HUES64 (cell line): ENCODE measurements at regions not wholly inside any gene's neighbourhood (a gene's known extent, or its start where the extent isn't known, plus 50 kb on each side); places are given as distances from the start of the nearest gene placed in this dataset.

Experiments
- H3K27ac ChIP-seq: 2 replicates; pipeline ENCODE4 v1.7.0; 2013; ENCODE audit warnings: low read depth, low read length, inconsistent platforms
- H3K27me3 ChIP-seq: 2 replicates; pipeline ENCODE4 v1.6.1; 2013; ENCODE audit warnings: mild to moderate bottlenecking, low read length; ENCODE audit not compliant: insufficient read depth
- H3K36me3 ChIP-seq: 2 replicates; pipeline ENCODE4 v1.6.1; 2013; ENCODE audit warnings: mild to moderate bottlenecking, low read length; ENCODE audit not compliant: insufficient read depth
- H3K4me1 ChIP-seq: 2 replicates; pipeline ENCODE4 v1.6.1; 2013; ENCODE audit warnings: mild to moderate bottlenecking, low read length, moderate library complexity; ENCODE audit not compliant: insufficient read depth
- H3K4me3 ChIP-seq: 2 replicates; pipeline ENCODE4 v1.5.1; 2013; ENCODE audit warnings: mild to moderate bottlenecking, low read length, moderate library complexity
- H3K9ac ChIP-seq: 2 replicates; pipeline ENCODE4 v1.6.1; 2013; ENCODE audit warnings: mild to moderate bottlenecking, low read depth, low read length
- H3K9me3 ChIP-seq: 2 replicates; pipeline ENCODE4 v1.6.1; 2013; ENCODE audit warnings: low read depth, low read length; ENCODE audit not compliant: insufficient read depth
- WGBS: fragments of 150-250, 120-280 bp; methylation state at CpG from one replicate; pipeline ENCODE4 v1.1.7; 2013; ENCODE audit warnings: missing lambda C conversion rate; 5-methylcytosine and 5-hydroxymethylcytosine counted together

DNA sequence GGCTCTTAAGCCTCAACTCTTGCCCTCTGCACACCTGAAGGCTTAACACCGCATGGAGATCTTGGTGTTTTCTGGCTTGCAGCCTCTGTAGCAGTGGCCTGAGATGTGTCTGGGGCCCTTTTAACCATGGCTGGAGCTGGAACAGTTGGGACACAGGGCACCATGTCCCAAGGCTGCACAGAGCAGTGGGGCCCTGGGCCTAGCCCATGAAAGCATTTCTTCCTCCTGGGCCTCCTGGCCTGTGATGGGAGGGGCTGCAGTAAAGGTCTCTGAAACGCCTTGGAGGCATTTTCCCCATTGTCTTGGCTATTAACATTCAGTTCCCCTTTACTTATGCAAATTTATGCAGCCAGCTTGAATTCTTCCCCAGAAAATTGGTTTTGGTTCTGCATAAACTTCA is 735.5 kb upstream of the ALCAM start:
- Histone ChIP-seq H3K4me3 (no peak overlapping the region), H3K9me3 (peaks cover 23% of the 10 kb centered on the region), H3K4me1 (no peaks in the 10 kb centered on the region), H3K36me3 (no peaks in the 10 kb centered on the region), H3K9ac (no peak overlapping the region), H3K27ac (no peak overlapping the region), H3K27me3 (no peaks in the 10 kb centered on the region)
- WGBS = 88% methylated on average over 2 of the region's 2 CpGs

DNA sequence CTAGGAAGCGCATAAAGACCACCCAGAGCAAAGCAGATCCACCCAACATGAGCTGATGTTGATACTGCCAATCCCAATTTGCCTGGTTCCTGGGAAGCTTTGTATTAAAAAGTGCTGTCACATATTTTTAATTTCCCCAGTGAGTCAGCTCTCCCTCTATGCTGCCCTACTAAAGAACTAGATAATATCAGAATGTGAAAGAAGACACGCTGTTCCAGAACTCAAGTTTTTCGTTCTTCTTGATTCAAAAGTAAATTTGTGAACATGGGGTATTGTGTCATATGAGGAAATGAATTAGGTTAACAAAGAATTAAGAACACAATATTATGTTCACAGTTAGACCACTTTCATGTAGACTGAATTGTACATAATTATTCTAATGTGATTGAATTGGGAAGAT is 734.2 kb upstream of the ALCAM start:
- WGBS = 95% methylated on average over 3 of the region's 3 CpGs
- Histone ChIP-seq H3K4me1 (no peaks in the 10 kb centered on the region), H3K27ac (no peak overlapping the region), H3K9ac (no peak overlapping the region), H3K36me3 (no peaks in the 10 kb centered on the region), H3K4me3 (no peak overlapping the region), H3K27me3 (no peaks in the 10 kb centered on the region), H3K9me3 (peaks cover 23% of the 10 kb centered on the region)

DNA sequence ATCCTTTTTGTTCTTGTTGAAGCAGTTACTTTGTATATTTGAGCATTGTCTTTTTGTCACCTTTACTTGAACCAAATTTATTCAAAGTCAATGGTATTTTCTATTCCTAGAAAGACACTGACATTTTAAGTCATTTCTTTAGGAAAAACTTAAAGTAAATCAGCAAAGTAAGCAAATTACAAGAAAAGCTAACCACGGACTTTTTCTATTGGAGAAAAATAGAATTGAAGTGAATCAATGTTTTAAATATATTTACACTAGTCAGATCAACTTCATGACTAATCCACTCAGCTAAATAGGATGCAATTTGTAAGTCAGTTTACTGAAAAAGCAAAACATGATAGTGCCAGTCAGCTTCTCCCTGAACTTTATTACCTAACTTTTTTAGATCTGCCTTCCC is 733.8 kb upstream of the ALCAM start:
- Histone ChIP-seq H3K9ac (no peak overlapping the region), H3K4me3 (no peak overlapping the region), H3K27me3 (no peaks in the 10 kb centered on the region), H3K9me3 (peaks cover 23% of the 10 kb centered on the region), H3K36me3 (no peaks in the 10 kb centered on the region), H3K4me1 (no peaks in the 10 kb centered on the region), H3K27ac (no peak overlapping the region)
- no CpG with 5 or more reads among the region's 1 CpG for WGBS

GRCh38 chr3:104635872-104636580 is 730.7 kb upstream of the ALCAM start:
- H3K36me3 ChIP-seq = no peaks in the 10 kb centered on the region
- no peak overlapping the region for H3K9ac ChIP-seq
- no peaks in the 10 kb centered on the region for H3K4me1 ChIP-seq
- 95% methylated on average over 4 of the region's 4 CpGs for WGBS
- no peaks in the 10 kb centered on the region for H3K27me3 ChIP-seq
- H3K27ac ChIP-seq = no peak overlapping the region
- no peak overlapping the region for H3K4me3 ChIP-seq
- peaks cover 12% of the 10 kb centered on the region for H3K9me3 ChIP-seq

GRCh38 chr3:104642827-104643226 is 723.9 kb upstream of the ALCAM start:
- Histone ChIP-seq H3K9ac (no peak overlapping the region), H3K4me1 (no peaks in the 10 kb centered on the region), H3K4me3 (no peak overlapping the region), H3K36me3 (no peaks in the 10 kb centered on the region), H3K9me3 (no peaks in the 10 kb centered on the region), H3K27ac (no peak overlapping the region), H3K27me3 (no peaks in the 10 kb centered on the region)

GRCh38 chr3:104646196-104646595 is 720.5 kb upstream of the ALCAM start:
- no peak overlapping the region for H3K4me3 ChIP-seq
- H3K9me3 ChIP-seq = no peaks in the 10 kb centered on the region
- no peaks in the 10 kb centered on the region for H3K36me3 ChIP-seq
- H3K4me1 ChIP-seq = no peaks in the 10 kb centered on the region
- H3K27me3 ChIP-seq = no peaks in the 10 kb centered on the region
- no peak overlapping the region for H3K9ac ChIP-seq
- H3K27ac ChIP-seq = no peak overlapping the region

DNA sequence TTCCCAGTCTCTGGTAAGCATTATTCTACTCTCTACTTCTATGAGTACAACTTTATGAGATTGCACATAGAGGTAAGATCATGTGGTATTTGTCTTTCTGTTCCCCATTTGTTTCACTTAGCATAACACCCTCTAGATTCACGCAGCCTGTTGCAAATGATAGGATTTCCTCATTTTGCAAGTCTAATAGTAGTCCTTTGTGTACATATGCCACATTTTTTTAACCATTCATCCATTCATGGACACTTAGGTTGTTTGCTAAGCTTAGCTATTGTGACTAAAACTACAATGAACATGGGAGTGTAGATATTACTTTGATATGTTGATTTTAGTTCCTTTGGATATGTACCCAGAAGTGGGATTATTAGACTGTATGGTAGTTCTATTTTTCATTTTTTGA is 717.9 kb upstream of the ALCAM start:
- Histone ChIP-seq H3K4me1 (no peaks in the 10 kb centered on the region), H3K9ac (no peak overlapping the region), H3K36me3 (no peaks in the 10 kb centered on the region), H3K4me3 (no peak overlapping the region), H3K27me3 (no peaks in the 10 kb centered on the region), H3K27ac (no peak overlapping the region), H3K9me3 (no peaks in the 10 kb centered on the region)
- WGBS = 90% methylated on average over 1 of the region's 1 CpG

DNA sequence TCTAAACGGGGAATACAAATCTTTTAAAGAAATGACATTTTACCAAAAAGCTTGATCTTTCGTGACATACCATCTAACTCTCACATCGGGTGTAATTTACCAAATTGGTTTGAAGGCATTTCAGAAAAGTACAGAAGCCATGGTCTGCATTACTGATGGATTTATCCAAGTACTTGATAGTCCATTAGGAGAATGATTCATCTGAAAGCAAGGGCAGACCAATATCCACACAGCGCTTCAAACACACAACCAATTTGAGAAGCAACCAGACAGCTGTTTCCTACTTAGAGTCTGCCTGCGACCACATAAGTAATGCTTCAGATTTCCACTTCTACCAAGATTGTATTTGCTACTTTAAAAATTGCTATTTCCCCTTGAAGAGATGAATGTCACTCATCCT is 697.6 kb upstream of the ALCAM start:
- H3K9ac ChIP-seq = no peak overlapping the region
- no peak overlapping the region for H3K4me3 ChIP-seq
- H3K27ac ChIP-seq = no peak overlapping the region
- no peaks in the 10 kb centered on the region for H3K4me1 ChIP-seq
- H3K9me3 ChIP-seq = no peaks in the 10 kb centered on the region
- H3K36me3 ChIP-seq = no peaks in the 10 kb centered on the region
- WGBS = 98% methylated on average over 5 of the region's 5 CpGs
- H3K27me3 ChIP-seq = no peaks in the 10 kb centered on the region

DNA sequence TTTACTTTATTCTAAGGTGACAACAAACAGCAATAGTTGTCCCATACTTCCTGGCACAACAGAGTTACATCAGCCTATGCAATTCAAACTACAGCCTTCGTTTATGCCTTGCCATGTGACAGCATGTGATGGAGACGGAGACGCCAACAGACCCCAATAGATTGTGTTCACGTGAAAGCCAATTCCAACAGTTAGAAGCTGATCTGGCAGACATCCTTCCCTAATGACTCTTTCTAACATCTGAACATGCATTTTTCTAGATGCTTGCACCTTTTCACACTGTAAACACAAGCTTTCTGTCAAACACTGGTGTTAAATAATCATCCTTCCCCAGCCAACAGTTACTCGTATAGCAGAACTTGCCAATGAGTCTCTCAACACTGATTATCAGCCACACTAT is 694.4 kb upstream of the ALCAM start:
- Histone ChIP-seq H3K27me3 (no peaks in the 10 kb centered on the region), H3K4me1 (no peaks in the 10 kb centered on the region), H3K27ac (no peak overlapping the region), H3K4me3 (no peak overlapping the region), H3K9me3 (peaks cover 2% of the 10 kb centered on the region; the same call in 1 of the 2 replicates), H3K36me3 (no peaks in the 10 kb centered on the region), H3K9ac (no peak overlapping the region)
- WGBS = 96% methylated on average over 5 of the region's 5 CpGs

DNA sequence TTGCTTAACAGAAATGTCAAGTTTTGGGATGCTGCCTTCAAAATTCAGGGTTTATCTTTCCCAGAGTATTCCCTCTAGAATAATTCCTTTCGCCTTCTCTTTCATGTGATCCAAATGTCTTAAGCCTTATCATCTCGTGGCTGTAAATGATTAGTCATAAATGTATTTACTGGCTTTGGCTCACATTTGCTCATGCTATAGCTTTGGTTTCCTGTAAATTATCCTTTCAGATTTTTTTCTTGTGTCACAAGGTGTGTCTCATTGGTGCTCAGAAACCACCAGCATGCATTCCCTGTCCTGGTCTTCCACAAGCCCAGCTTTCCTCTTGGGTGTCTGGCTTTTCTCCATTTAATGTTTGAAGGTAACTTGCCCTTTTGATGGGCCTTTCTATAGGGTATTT is 692.7 kb upstream of the ALCAM start:
- no peaks in the 10 kb centered on the region for H3K36me3 ChIP-seq
- WGBS = 91% methylated on average over 2 of the region's 2 CpGs

DNA sequence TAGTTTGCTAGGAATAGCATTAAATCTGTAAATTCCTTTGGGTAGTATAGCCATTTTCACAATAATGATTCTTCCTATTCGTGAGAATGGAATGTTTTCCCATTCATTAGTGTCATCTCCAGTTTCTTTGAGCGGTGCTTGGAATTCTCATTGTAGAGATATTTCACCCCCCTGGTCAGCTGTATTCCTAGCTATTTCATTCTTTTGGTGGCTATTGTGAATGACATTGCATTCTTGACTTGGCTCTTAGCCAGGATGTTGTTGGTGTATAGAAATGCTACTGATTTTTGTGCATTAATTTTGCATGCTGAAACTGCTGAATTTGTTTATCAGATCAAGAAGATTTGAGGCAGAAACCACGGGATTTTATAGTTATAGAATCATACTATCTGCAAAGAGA is 690.5 kb upstream of the ALCAM start:
- Histone ChIP-seq H3K36me3 (no peaks in the 10 kb centered on the region), H3K4me3 (no peak overlapping the region), H3K27me3 (no peaks in the 10 kb centered on the region), H3K9me3 (peaks cover 2% of the 10 kb centered on the region; the same call in 1 of the 2 replicates), H3K27ac (no peak overlapping the region), H3K4me1 (no peaks in the 10 kb centered on the region), H3K9ac (no peak overlapping the region)
- 91% methylated on average over 3 of the region's 3 CpGs for WGBS

More for the DNA sequence above, 692.7 kb upstream of the ALCAM start:
- no peak overlapping the region for H3K9ac ChIP-seq
- no peak overlapping the region for H3K27ac ChIP-seq
- no peaks in the 10 kb centered on the region for H3K27me3 ChIP-seq
- peaks cover 2% of the 10 kb centered on the region; the same call in 1 of the 2 replicates for H3K9me3 ChIP-seq
- no peak overlapping the region for H3K4me3 ChIP-seq
- H3K4me1 ChIP-seq = no peaks in the 10 kb centered on the region

- Histone ChIP-seq H3K36me3 (no peaks in the 10 kb centered on the region), H3K9ac (no peak overlapping the region), H3K4me1 (no peaks in the 10 kb centered on the region), H3K27me3 (no peaks in the 10 kb centered on the region), H3K4me3 (no peak overlapping the region), H3K9me3 (peaks cover 2% of the 10 kb centered on the region; the same call in 1 of the 2 replicates), H3K27ac (no peak overlapping the region)
- over 99% methylated on average over 4 of the region's 4 CpGs for WGBS
Observed at GRCh38 chr3:104677932-104678331, 688.8 kb upstream of the ALCAM start.
